GM19035 (cell line): ENCODE measurements at regions not wholly inside any gene's neighbourhood (a gene's known extent, or its start where the extent isn't known, plus 50 kb on each side); places are given as distances from the start of the nearest gene placed in this dataset.

Experiments used
- ATAC-seq: cut with Tn5 transposase; IDR thresholded peaks from one replicate; pipeline ENCODE4 v1.9.1; 2021; ENCODE audit not compliant: unreplicated experiment

- ATAC-seq = no peak
Measured at GRCh38 chr4:34633241-34633640, 1611.1 kb downstream of the ARAP2 start.

GRCh38 chr4:34636623-34637022 lies 1607.7 kb downstream of the ARAP2 start:
- ATAC-seq = no peak

DNA sequence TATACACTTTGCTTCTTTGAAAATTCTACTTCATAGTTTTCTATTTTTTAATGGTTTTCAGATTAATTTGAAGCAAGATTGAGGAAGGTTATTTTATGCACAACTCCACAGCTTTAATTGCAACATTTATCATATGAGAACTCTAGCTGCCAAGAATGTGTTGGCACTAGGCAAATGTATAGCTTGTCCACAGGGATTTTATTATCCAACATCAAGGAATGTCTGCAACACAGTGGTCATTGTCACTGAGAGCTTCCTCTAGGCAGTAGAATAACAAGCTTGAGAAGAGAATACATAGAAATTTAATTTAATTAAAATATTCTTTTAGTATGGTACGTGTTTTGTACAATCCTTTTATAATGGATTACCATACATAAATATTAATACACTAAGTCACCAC lies 1600.8 kb downstream of the ARAP2 start:
- ATAC-seq = no peak

- ATAC-seq = no peak
Measured at GRCh38 chr4:34644579-34645115, 1599.7 kb downstream of the ARAP2 start.

- ATAC-seq = no peak
Measured at GRCh38 chr4:34649716-34650115, 1594.6 kb downstream of the ARAP2 start.

DNA sequence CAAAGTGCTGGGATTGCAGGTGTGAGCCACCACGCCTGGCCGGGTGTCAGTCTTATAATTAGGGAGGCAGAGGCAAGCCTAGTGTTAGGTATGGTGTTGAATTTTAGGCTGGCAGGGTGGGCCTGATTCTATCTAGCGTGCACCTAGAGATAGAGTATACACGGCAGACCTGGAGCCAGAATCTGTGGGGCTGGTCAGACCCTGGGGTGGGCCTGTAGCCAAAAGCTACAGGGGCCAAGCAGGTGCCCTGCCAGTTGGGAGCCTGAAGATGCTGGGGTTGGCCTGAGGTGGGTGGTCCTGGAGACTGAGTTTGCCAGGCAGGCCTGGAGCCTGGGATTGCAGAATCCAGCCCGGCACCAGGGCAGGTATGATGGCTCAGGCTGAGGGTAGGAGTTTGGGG lies 1580.3 kb downstream of the ARAP2 start:
- ATAC-seq = no peak

DNA sequence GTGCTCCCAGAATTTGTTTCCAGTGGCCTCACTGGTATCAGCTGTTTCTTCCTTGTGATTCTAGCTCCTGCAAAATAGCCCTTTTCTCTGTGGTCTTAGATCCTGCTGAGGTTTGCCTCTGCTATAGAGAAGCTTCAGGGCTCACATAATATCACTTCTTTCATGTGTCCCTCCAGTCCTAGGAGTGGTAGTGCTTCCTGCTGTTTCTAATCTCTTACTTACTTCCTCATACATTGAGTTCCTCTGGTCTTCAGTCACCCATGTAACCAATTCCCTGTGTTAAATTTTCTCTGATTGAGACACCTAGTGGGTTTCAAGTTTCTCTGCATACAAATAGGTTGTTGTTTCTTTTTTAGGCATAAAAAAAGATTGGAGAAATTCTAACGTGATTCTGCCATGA lies 1567.9 kb downstream of the ARAP2 start:
- no peak for ATAC-seq

DNA sequence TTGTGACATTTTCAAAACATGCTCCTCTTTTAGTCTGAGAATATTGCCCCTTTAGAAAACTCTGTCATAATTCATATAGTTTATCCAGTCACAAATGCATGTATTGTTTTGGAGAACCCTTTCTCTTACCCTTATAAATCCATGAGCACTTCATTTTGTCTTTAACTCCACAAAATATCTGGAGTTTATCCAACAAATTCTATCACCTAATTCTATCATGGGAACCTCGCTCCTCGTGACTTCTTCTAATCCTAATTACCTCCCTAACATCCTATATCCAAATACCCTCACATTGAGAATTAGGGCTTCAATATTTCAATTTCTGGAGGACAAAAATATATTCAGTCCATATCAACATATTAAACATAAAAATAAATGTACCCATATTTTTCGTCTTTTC lies 1565.9 kb downstream of the ARAP2 start:
- ATAC-seq = no peak

- no peak for ATAC-seq
Measured at GRCh38 chr4:34679228-34679627, 1565.1 kb downstream of the ARAP2 start.

GRCh38 chr4:34709564-34709963 lies 1534.8 kb downstream of the ARAP2 start:
- ATAC-seq = no peak

DNA sequence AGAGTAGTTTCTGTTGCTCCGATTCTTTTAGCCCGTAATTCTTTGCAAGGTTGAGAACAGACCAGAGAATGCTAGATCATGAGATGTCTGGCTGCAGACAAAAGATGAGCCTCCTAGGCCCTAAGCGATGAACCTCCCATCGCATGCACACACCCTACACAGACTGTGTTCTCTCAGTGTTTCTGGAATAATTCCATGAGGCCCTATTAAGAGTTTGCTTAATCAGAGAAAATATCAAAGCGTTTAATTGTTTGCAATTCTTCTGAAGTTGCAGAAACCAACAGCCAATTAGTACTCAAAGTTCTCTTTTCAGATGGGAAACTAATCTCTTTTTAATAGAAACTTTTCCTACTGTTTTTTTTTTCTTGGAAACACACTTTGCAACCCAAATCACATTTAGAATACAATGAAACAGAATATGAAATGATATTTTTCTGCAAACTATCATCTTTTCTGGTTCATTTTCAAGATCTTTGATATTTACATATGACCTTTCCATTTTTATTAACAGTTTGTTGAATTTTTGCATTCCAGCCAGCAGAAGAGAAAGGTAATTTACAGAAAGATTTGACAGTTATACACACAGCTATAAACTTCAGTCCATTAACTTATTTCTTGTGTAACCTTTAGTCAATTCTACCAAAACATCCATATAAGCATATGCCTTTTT lies 1525.6 kb downstream of the ARAP2 start:
- no peak for ATAC-seq

GRCh38 chr4:34720571-34720970 lies 1523.7 kb downstream of the ARAP2 start:
- ATAC-seq = no peak

DNA sequence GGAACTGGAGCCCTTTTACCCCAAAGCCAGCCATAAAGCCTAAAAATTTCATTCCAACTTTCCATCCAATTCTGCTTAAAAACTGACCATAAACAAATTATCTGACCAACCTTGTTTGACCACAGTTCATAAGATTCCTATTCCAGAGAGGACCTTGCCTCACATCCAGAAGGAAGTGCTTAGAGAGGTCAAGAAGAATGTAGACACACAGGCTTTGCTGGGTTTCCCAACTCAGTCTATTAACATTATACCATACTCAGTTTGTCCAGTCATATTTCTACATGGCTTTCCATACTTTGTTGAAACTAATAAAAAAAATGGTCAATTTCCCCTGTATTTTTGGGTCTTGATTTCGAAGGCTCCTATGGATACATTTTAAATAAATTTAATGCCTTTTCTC lies 1522.5 kb downstream of the ARAP2 start:
- ATAC-seq = no peak

GRCh38 chr4:34723605-34724004 lies 1520.7 kb downstream of the ARAP2 start:
- ATAC-seq = no peak

DNA sequence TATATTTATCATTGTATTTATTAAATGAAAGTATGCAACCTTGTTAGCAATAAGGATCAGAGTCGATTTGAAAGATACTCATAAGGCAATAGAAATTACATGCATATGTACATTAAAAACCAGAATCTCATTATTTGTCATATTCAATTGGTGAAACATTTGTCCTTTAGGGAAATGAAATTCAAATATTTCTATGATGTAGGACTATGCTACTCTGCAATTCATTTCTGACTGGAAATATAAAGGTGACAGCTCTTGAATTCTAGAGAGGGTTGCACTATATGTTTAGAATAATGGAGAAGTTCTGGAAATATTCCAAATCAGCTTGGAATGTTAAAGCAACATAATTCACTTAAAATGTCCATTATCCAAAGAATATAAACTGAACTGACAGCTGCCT lies 1519.8 kb downstream of the ARAP2 start:
- no peak for ATAC-seq

GRCh38 chr4:34731070-34731469 lies 1513.2 kb downstream of the ARAP2 start:
- ATAC-seq = no peak

DNA sequence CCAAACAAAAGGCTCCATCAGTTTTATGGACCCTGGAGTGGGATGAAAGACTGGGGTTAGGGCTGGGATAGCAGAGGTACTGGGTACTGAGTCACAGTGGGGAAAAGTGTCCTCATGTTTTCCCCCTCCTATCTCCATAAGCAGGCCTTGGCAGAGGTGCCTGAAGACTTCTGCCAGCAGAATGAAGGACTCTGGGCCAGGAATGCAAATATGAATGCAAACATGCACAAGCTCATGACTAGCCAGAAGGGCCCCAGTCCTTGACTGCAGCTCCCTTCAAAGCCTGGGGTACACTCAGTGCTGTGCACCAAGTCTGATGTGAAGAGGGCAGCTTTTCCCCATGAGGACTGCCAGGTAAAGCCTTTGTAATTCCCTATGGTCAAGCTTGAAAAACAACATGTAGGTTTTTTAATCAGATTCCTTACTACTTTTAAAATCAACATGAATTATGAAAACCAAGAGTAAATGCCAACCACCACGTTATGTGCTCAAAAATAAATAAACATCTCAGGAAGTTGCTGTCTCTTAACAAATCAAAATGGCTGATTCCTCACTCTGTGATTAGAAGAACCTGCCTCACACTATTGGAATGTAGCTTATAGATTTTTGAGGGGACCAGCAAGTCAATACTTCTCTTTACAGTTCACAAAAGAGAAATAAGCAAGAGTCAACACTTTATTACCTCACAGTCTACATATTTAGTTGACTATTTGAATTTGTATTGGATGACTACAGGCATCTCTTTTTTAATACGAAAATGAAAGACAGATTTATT lies 1512.0 kb downstream of the ARAP2 start:
- ATAC-seq = no peak

GRCh38 chr4:34733185-34733941 lies 1511.0 kb downstream of the ARAP2 start:
- no peak for ATAC-seq

- ATAC-seq = no peak
Measured at GRCh38 chr4:34766935-34767334, 1477.4 kb downstream of the ARAP2 start.

- no peak for ATAC-seq
Measured at GRCh38 chr4:34767407-34767806, 1476.9 kb downstream of the ARAP2 start.

DNA sequence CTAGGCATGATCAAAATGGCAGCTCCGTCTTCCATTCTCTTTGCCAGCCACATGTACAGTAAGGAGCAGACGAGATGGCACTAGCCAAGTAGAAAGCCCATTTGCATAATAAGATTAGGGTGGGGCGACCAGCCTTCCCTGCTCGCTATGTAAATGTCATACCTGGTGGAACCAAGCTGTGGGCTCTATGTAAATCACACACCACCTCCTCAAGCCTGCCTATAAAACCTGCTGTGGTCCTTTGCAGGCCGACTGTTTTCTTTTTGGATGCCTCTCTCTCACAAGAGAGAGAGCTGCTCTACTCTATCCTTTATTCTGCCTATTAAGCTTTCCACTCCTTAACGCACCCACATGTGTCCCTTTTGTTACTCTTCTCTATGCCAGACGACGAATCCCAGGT lies 1472.7 kb downstream of the ARAP2 start:
- ATAC-seq = no peak

DNA sequence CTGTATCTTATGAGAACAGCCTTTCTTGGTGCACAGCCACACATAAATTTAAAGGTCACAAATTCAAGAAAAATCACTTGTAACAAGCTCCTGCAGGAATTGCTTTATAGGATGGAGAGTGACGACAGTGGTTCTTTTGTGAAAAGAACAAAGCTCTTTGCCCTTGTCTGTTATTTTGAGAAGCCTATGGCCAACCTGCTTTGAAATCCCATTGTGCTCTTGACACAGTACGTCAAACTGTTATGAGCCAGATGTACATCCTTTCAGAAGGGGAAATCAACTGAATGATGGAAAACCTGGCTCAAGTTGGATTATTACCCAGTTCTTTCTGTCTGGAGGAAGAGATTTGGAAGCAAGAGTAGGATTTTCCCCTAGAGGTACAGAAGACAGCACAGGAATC lies 1454.2 kb downstream of the ARAP2 start:
- no peak for ATAC-seq
